AG04450 (cell line): ENCODE measurements at regions not wholly inside any gene's neighbourhood (a gene's known extent, or its start where the extent isn't known, plus 50 kb on each side); places are given as distances from the start of the nearest gene placed in this dataset.
A peak's percentile ranks its signal among the peaks of the same experiment; 100 is the strongest.

Source experiments
- CTCF ChIA-PET: fragments of 300-600, 350-600 bp; formaldehyde crosslinking; extraction: SDS; loops from one replicate; lab custom pipeline; 2022; ENCODE audit warnings: antibody characterized with exemption, inconsistent platforms; lab: Charles Lee
- POLR2A ChIA-PET: fragments of 350-600 bp; formaldehyde crosslinking; extraction: SDS; loops from one replicate; lab custom pipeline; 2021; ENCODE audit warnings: antibody characterized with exemption, inconsistent platforms; lab: Yijun Ruan, JAX
- DNase-seq: peaks from one replicate; pipeline ENCODE4 v3.0.0-alpha.2; 2011; ENCODE audit warnings: low read depth, low spot score
- H3K27ac ChIP-seq: one replicate; pipeline ENCODE4 v1.5.1; 2012; ENCODE audit warnings: low read depth, low read length, control low read depth
- H3K27me3 ChIP-seq: one replicate; pipeline ENCODE4 v1.6.0; 2012; ENCODE audit warnings: low read length; ENCODE audit not compliant: control insufficient read depth, insufficient read depth
- H3K4me3 ChIP-seq: 2 replicates; pipeline ENCODE4 v1.5.1; 2011; ENCODE audit warnings: mild to moderate bottlenecking, low read depth, low read length, control low read depth
- H3K9me3 ChIP-seq: 2 replicates; pipeline ENCODE4 v1.5.1; 2012; ENCODE audit warnings: low read length; ENCODE audit not compliant: control insufficient read depth, insufficient read depth
- CTCF ChIP-seq: IDR thresholded peaks from 2 replicates; pipeline ENCODE4 v1.5.1; 2011; ENCODE audit warnings: low read depth, low read length, control low read depth, inconsistent platforms

- H3K9me3 ChIP-seq, result peaks cover 6% of the 10 kb centered on the region; the same call in 1 of the 2 replicates
- no peak overlapping the region for H3K4me3 ChIP-seq
- ChIA-PET POLR2A (interaction anchor here (1.7 kb wide), 1 partner anchor 29 kb away, joined by 10 read pairs; no protein-coding TSS in a partner anchor), CTCF (interaction anchor here (1.0 to 1.1 kb wide), 2 partner anchors 12 to 185 kb away, joined by 3 read pairs; no protein-coding TSS in a partner anchor)
- no peak overlapping the region for H3K27ac ChIP-seq
- no peak for DNase-seq
- no peak for TF ChIP-seq CTCF
- peaks cover 9% of the 10 kb centered on the region for H3K27me3 ChIP-seq
These were observed 92.5 kb downstream of the TBXT start for GRCh38 chr6:166075186-166075585.

- CTCF ChIA-PET, result interaction anchor here (0.6 kb wide), 1 partner anchor 30 kb away, joined by 3 read pairs; no protein-coding TSS in a partner anchor
- no peak for TF ChIP-seq CTCF
These were observed 94.6 kb downstream of the TBXT start for GRCh38 chr6:166073082-166073481.

GRCh38 chr6:166068768-166069167 is 98.9 kb downstream of the TBXT start:
- no peak overlapping the region for H3K27ac ChIP-seq
- peaks cover 3% of the 10 kb centered on the region; the same call in 1 of the 2 replicates for H3K9me3 ChIP-seq
- ChIA-PET POLR2A (no interaction called here), CTCF (no interaction called here)
- no peak for DNase-seq
- no peak overlapping the region for H3K4me3 ChIP-seq
- peaks cover 9% of the 10 kb centered on the region for H3K27me3 ChIP-seq
- TF ChIP-seq CTCF, result no peak

More at GRCh38 chr6:166073082-166073481, 94.6 kb downstream of the TBXT start:
- DNase-seq, result no peak
- Histone ChIP-seq H3K9me3 (peaks cover 6% of the 10 kb centered on the region; the same call in 1 of the 2 replicates), H3K4me3 (no peak overlapping the region), H3K27ac (no peak overlapping the region), H3K27me3 (peaks cover 11% of the 10 kb centered on the region)
- POLR2A ChIA-PET, result no interaction called here

GRCh38 chr6:166058064-166058739 is 109.4 kb downstream of the TBXT start:
- POLR2A ChIA-PET, result interaction anchor here (0.6 to 0.7 kb wide), 4 partner anchors 12 to 165 kb away, joined by 3 to 5 read pairs (median 4); no protein-coding TSS in a partner anchor
- peak; percentile 11 for DNase-seq

More at GRCh38 chr6:166058064-166058739, 109.4 kb downstream of the TBXT start:
- H3K27me3 ChIP-seq, result no peaks in the 10 kb centered on the region
- peaks cover 9% of the 10 kb centered on the region for H3K9me3 ChIP-seq
- TF ChIP-seq CTCF, result no peak
- no peak overlapping the region for H3K27ac ChIP-seq
- CTCF ChIA-PET, result interaction anchor here (0.6 to 1.2 kb wide), 2 partner anchors 173 to 931 kb away, joined by 4 read pairs; no protein-coding TSS in a partner anchor
- no peak overlapping the region for H3K4me3 ChIP-seq
